ENCODE measurements at regions not wholly inside any gene's neighbourhood (a gene's known extent, or its start where the extent isn't known, plus 50 kb on each side); places are given as distances from the start of the nearest gene placed in this dataset.

GRCh38 chr2:5868931-5869330, 176.7 kb downstream of the SOX11 start:
- TF ChIP-seq POLR2AphosphoS5 (IDR thresholded peaks at IDR 0.05) (no peak), POLR2A (IDR thresholded peaks at IDR 0.05) (no peak)

Measured in spleen (tissue), 3 donors.